HG03378 (cell line): ENCODE measurements at regions not wholly inside any gene's neighbourhood (a gene's known extent, or its start where the extent isn't known, plus 50 kb on each side); places are given as distances from the start of the nearest gene placed in this dataset.
"Not testable (repeated sequence)": the region's sequence is repeated elsewhere in the genome, so short reads cannot be mapped to it uniquely, and the experiment has no call there.

Source experiments
- ATAC-seq: cut with Tn5 transposase; IDR thresholded peaks from one replicate; pipeline ENCODE4 v1.9.1; 2021; ENCODE audit warnings: mild to moderate bottlenecking, moderate library complexity; ENCODE audit not compliant: unreplicated experiment

GRCh38 chr4:179601671-179602070 lies 2159.4 kb upstream of the AGA start:
- no peak for ATAC-seq

GRCh38 chr4:179605196-179605595 lies 2163.0 kb upstream of the AGA start:
- ATAC-seq = no peak

- no peak for ATAC-seq
These were observed 2164.8 kb upstream of the AGA start for GRCh38 chr4:179607003-179607402.

- ATAC-seq = no peak
These were observed 2173.5 kb upstream of the AGA start for GRCh38 chr4:179615704-179616103.

- no peak for ATAC-seq
These were observed 2176.7 kb upstream of the AGA start for GRCh38 chr4:179618966-179619365.

- no peak for ATAC-seq
These were observed 2182.5 kb upstream of the AGA start for GRCh38 chr4:179624768-179625181.

- ATAC-seq = no peak
These were observed 2183.2 kb upstream of the AGA start for GRCh38 chr4:179625406-179625805.

- ATAC-seq = no peak
These were observed 2184.4 kb upstream of the AGA start for GRCh38 chr4:179626687-179627086.

- no peak for ATAC-seq
These were observed 2189.1 kb upstream of the AGA start for GRCh38 chr4:179631321-179631720.

- ATAC-seq = no peak
These were observed 2192.6 kb upstream of the AGA start for GRCh38 chr4:179634862-179635261.

GRCh38 chr4:179662522-179662921 lies 2220.3 kb upstream of the AGA start:
- no peak for ATAC-seq

GRCh38 chr4:179663641-179664429 lies 2221.6 kb upstream of the AGA start:
- ATAC-seq = no peak

- no peak for ATAC-seq
These were observed 2222.3 kb upstream of the AGA start for GRCh38 chr4:179664430-179665027.

GRCh38 chr4:179666226-179666625 lies 2224.0 kb upstream of the AGA start:
- no peak for ATAC-seq

GRCh38 chr4:179671609-179672008 lies 2229.4 kb upstream of the AGA start:
- ATAC-seq = no peak

- ATAC-seq = no peak
These were observed 2236.0 kb upstream of the AGA start for GRCh38 chr4:179678093-179678814.

GRCh38 chr4:179683661-179684060 lies 2241.4 kb upstream of the AGA start:
- ATAC-seq = not testable (repeated sequence)

GRCh38 chr4:179692222-179692621 lies 2250.0 kb upstream of the AGA start:
- ATAC-seq = no peak

GRCh38 chr4:179695175-179695574 lies 2252.9 kb upstream of the AGA start:
- no peak for ATAC-seq

GRCh38 chr4:179698321-179698720 lies 2256.1 kb upstream of the AGA start:
- ATAC-seq = no peak

GRCh38 chr4:179709961-179710624 lies 2267.9 kb upstream of the AGA start:
- ATAC-seq = no peak
